GM12873 (cell line): ENCODE measurements at regions not wholly inside any gene's neighbourhood (a gene's known extent, or its start where the extent isn't known, plus 50 kb on each side); places are given as distances from the start of the nearest gene placed in this dataset.

Experiments
- TF ChIP-seq, protein P1 (sequence below): IDR thresholded peaks from 2 replicates; pipeline ENCODE4 v1.5.1; 2012; ENCODE audit warnings: low read depth, mild to moderate bottlenecking, moderate library complexity, low read length, control low read depth; ENCODE audit not compliant: insufficient read depth; ENCODE audit errors: missing control alignments

DNA sequence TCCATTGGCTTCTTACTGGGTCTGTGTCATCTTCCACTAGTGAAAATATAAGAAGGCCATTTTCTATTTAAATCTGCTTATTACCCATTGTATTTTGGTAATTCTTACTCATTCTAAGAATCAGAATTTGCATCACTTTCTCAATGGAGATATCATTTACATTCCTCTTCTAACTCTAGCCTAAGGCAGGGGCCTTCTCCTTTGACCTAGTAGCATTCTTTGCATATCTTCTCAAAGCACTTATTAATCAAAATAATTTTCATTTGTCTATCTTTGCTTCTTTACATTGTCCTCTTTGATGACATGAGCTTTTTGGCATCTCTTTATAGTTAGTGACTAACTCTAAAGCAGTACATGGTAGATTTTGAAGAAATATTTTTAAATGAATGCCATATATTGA is 400.9 kb upstream of the SEMA3D start:
- TF ChIP-seq, protein P1, sequence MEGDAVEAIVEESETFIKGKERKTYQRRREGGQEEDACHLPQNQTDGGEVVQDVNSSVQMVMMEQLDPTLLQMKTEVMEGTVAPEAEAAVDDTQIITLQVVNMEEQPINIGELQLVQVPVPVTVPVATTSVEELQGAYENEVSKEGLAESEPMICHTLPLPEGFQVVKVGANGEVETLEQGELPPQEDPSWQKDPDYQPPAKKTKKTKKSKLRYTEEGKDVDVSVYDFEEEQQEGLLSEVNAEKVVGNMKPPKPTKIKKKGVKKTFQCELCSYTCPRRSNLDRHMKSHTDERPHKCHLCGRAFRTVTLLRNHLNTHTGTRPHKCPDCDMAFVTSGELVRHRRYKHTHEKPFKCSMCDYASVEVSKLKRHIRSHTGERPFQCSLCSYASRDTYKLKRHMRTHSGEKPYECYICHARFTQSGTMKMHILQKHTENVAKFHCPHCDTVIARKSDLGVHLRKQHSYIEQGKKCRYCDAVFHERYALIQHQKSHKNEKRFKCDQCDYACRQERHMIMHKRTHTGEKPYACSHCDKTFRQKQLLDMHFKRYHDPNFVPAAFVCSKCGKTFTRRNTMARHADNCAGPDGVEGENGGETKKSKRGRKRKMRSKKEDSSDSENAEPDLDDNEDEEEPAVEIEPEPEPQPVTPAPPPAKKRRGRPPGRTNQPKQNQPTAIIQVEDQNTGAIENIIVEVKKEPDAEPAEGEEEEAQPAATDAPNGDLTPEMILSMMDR, result no peak

GRCh38 chr7:85586091-85586490 is 399.2 kb upstream of the SEMA3D start:
- TF ChIP-seq, protein P1, result no peak

DNA sequence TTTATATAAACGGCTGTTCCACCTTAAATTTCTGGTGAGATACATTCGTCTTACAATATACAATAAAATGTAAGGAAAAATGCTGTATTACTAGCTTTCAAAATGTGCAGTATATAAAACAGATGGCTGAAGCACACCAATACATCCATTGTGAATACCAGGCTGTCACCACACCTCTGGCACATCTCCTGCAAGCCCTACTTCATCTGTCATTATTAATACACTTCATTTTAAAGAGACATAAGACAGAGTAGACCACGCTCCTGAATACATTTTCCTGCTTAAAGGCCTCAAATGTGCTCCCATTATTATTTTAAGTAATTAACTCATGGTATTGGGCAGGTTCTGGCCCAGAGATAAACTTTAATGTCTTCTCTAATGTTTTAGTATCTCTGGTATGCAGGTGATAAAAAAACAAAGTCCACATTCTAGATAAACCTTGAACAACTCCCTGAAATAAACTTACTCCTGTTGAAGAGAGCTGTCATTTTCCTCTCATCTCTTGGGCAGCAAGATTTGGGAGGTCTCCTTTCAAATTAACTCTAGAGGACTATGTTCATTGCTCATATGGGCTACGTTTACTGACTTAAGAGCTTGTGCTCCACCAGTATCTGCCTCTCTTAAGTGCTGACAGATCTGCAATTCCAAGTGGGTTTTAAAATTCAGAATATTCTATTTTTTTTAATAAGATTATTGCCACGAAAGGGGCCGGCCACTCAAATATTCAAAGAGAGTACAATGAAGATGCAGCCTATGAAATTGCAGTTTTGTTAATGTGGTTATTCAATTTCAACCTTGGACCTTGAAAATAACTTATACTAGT is 396.5 kb upstream of the SEMA3D start:
- TF ChIP-seq, protein P1, result no peak

DNA sequence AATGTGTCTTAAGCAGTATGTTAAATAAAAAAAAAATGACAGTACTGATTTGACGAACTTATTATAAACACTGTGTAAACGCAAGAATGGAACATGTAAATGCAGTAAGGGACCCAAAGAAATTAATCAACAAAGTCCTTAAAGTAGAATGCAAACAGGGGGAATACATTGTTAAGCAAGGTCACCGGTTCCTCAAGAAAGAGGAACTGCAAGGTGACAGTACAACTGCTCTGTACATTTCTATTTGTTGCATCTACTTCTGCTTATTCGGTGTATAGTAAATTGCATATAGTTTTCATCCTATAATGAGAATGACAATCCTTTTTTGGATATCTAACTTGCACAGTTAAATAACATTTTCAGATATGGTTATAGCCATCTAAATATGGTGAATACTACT is 387.0 kb upstream of the SEMA3D start:
- TF ChIP-seq, protein P1, result no peak

- TF ChIP-seq, protein P1, result no peak
Measured at GRCh38 chr7:85573346-85573745, 386.5 kb upstream of the SEMA3D start.

DNA sequence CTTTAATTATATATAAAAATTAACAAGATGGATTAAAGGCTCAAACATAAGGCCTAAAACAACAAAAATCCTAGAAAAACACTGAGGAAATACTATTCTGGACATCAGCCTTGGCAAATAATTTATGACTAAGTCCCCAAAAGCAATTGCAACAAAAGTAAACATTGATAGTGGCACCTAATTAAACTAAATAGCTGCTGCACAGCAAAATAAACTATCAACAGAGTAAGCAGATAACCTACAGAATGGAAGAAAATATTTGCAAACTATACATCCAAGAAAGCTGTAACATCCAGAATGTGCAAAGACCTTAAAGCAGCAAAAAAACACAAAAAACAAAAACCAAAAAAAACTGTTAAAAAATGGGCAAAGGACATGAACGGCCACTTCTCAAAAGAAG is 384.0 kb upstream of the SEMA3D start:
- TF ChIP-seq, protein P1, result no peak

DNA sequence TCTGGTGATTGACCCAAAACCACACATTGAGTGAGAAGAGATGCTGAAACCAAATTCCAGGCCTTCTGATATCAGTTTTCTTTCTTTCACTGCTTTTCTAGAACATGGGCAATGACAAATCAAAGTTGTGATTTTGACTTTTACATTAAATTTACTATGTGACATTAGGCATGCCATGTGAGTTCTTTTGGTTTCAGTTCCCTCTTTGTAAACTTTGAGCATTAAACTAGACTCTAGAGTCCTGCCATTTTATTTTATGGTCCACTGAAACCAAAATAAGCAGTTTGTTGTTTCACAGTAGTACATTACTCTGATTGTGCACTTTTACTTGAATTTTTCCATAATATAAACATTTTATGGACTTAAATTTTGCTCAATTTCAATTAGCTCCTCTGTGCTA is 381.1 kb upstream of the SEMA3D start:
- TF ChIP-seq, protein P1, result no peak
